ENCODE measurements at regions not wholly inside any gene's neighbourhood (a gene's known extent, or its start where the extent isn't known, plus 50 kb on each side); places are given as distances from the start of the nearest gene placed in this dataset.

DNA sequence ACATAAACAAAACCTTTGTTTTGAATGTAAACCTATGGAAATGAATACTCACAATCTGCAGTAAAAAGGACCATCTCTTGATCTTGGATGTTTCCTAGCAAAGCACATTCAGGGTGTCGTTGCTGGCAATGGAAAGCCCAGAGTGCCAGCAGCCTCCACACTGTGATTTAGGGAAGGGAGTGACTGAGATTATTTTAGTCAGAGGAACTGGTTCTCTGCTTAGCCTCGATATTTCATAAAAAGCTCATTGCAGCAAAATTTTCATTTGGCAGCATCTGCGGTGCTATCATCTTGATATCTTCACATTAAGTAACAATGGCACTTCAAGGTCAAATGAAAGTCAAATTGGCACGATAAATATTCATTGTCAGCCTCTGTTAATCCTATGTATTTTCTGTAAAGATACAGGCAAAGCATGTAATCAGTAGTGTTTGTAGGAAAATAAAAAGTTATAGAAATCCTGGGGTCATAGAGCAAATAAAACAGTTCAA is 116.0 kb downstream of the MACIR start:
- DNase-seq: no peak

DNA sequence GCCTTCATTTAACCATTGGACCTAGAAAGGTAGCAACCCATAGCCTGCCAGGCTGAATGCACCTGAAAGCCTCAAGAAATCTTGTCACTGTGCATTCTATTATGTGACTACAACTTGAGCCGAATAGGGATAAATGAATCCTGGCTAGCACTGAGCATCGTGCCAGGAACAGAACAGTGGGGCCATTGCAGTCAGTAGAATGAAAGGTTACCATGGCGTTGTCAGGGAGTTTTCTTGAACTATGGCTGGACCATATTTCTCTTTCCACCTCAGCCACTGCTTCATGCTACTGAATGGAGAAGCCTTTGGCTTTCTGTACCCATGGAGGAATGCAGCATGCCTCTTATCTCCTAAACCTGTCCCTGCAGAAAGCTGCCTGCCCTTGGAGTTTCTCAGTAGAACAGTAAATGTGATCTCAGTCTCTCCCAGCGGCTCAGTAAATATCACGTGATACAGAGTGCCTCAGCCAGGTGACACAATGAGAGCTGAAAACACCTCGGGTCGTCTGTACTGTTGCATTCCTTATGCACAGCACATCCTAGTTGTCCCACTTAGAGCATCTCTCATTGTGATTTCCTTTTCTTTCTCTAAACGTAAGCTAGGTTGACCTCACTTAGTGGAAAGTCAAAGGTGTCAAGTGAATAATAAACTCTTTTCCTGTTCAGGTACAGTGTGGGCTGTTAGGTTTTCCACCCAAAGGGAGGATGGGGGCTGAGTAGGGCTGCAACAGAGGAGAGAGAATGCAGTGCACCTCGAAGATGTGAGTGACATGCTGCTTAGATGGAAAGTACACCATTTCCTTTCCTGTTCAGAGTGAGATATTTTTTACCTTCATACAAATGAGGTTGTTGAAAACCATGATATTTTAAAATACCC is 115.3 kb downstream of the MACIR start:
- no peak for DNase-seq

DNA sequence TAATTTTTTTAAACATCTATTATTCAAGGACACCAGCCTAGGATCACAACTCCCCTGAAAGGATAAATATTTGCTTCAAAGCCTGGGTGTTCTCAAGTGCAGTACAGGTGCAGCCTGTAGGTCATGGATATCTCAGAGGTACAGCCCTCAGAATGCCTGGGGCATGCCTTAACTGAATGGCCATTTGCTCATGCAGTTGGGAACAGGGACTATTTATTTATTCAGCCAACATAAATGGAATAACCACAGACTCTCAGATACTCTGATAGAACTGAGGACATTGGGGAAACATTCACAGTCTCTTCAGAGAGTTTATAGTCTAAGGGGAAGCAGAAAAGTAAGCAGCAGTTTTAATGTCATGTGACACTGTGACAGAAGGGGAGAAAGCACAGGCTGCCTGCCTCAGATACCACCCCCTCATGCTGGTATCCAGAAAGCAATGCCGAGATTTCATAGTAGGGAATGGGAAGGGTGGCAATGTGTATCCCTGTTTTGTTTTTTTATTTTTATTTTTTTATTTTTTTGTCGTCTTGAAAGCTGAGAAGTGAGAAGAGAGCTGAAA is 112.6 kb downstream of the MACIR start:
- DNase-seq: no peak

DNA sequence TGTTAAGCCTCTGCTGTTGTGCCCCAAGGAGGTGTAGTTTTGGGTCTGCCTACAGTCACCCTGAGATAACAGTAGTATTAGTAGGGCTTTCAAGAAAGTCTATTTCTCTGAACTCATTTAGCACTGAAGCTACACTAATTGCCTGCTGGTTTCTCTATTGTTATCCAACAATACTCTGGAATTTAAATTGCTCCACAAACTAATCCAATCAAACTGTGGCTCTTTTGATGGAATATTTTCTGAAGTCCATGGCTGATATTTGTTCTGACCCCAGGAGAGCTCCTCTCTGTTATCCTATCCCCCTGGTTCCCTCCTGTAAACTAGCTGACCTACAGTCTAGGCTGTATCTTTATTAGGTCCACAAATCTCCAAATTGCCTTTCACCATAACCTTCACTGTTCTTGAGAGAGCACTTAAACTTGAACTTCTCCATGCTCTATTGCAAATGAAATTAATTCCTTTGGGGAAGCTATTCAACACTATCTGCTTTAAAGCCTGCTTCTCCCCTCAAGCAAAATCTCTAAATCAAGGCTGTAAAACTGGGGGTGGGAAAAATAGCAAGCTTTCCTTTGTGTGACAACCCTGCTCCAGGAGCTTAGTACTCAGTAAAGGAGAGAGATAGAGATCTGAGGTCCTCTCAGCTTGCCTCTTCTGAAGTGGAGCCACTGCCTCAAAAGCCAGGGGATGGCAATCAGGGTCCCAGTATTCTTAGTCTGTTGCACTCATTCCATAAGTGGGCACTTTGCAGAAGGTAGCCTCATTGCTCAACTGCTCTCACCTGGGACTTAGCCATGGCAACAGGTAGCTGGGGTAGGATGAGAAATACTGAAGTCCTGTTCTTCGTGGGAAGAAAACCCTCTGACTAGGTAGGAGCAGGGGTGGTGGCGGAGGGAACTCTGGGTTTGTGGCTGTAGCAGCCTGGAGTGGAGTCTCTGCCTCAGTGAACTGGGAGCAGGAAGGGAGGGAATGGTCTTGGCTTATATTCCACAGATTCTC is 110.9 kb downstream of the MACIR start:
- no peak for DNase-seq

DNA sequence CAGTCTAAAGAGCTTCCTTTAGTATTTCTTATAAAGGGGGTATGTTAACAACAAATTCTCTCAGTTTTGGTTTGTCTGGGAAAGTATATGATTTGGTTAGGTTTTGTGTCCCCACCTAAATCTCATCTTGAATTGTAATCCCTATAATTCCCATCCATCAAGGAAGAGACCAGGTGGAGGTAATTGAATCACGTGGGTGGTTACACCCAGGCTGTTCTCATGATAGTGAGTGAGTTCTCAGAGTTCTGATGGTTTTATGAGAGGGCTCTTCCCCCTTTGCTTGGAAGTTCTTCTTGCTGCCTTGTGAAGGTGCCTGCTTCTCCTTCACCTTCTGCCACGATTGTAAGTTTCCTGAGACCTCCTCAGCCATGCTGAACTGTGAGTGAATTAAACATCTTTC is 109.1 kb downstream of the MACIR start:
- no peak for DNase-seq

DNA sequence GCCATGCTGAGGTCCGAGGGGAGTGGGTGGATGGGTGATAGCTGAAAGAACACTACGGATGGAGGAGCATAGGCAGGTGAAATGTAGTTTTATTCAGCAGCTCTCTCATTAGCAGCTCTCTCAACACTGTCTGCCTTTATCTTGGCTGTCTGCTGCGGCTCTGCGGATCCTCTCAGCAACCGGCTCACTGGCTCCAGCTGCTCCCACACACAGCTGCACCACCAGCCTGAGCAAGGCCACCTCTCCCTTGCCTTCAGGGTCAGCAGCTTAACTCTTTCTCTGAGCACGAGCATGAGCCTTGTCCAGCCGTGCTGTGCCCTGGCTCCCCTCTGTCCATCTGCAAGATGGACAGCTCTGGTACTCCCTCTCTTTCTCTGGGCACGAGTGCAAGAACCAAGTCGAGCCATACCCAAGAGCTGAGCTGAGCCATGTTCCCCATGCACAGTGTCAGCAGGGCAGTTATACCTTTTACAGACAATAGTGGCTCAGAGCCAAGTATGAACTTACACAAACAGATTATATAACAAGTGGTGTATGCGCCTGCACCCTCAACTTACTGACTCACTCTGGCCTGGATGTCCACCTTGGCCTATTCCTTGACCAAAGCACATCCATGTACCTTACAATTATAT is 108.5 kb downstream of the MACIR start:
- DNase-seq: no peak

DNA sequence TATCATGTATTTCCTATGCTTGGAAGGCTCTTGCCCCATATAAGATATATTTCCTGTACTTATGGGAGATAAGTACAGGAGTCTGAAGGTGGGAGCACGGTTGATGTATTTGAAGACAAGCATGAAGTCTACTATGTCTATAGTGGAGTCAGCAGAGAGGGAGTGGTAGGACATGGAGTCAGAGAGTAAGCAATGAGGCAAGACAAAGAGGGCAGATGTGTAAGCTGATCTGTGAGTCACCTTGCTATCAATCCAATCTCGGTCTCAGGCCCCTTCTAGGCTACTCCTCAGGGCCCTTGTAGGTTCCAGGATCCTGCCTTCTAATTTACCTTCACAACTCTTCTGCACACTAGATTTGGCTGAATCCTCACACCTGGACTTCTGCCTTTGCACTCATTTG is 105.5 kb downstream of the MACIR start:
- DNase-seq: no peak

DNA sequence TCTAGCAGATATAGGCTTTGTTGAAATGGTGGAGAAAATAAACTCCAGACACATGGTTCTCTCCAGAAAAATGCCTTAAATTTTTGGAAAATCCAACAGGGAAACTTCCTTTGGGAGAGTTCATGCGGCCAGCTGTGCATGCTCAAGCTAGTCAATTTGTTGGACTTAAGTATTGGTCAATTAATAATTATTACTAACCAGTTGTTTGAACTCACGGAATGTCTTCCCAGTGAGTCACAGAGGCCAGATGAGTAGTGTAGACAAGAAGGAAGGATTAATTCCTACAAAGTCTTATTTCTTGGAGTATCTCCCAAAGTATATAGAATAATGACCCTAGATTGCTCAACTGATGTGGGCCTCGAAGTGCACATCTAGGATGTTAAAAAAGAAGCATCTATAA is 103.6 kb downstream of the MACIR start:
- DNase-seq: no peak

DNA sequence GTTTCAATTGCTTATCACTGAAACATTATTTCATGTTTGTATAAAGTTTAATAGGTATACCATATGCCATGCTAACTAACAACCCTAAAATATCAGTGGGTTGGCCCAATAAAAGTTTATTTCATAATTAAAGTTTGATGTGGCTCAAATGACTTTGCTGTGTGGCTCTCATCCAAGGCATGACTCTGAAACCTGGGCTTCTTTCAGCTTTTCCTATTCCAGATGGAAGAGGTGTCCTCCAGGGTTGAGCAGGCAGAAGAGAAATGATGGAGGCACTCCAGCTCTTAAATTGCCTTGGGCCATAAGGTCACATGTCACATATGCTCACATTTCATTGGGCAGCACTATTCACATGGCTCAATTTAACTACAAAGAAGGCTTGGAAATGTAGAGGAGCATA is 101.9 kb downstream of the MACIR start:
- DNase-seq: no peak

DNA sequence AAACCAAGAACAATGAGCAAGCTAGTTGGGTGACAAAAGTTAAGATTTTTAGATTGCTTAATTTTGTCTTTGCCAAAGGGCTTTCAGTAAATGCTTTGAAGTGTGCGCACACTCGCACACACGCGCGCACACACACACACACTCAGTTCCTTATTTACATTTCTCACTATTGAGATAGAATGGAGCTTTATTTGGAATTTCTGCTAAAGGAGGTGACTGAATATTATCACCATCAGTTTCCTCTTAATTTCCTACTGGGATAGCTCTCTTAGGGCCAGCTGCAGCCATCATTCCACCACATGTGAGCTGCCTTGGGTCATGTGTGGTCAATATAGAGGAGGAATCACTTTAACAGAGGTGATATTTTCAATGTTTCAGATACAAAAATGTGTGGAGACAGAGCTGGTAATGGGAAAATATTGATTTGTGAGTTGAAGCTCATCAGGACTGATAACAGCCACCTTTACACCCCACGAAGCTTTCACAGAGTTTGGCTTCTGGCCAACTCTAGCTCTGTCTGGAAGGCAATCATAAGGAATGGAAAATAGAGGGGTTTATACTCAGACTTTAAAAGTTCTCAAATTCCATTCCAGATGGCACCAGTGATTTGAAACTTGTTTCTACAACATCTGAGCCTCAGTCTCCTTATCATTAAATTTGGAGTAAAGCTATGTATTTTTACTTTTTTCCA is 99.9 kb downstream of the MACIR start:
- DNase-seq: no peak

DNA sequence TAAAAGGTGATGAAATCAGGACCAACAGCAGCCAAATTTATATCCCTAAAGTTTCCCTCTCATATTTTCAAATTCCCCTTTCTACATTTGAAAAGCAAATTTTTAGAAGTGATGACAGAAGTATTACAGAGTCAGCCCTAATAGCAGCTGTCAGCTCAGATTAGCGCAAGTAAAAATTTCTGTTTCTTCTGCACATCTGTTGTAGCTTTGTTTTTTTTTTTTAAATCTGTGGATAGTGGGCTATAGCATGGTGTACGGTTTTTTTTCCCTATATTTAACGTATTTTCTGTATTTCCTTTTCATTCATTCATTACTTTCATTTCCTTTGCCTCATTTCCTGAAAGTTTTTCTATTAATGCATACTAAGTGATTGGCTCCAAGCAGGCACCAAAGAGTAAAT is 99.1 kb downstream of the MACIR start:
- DNase-seq: no peak

DNA sequence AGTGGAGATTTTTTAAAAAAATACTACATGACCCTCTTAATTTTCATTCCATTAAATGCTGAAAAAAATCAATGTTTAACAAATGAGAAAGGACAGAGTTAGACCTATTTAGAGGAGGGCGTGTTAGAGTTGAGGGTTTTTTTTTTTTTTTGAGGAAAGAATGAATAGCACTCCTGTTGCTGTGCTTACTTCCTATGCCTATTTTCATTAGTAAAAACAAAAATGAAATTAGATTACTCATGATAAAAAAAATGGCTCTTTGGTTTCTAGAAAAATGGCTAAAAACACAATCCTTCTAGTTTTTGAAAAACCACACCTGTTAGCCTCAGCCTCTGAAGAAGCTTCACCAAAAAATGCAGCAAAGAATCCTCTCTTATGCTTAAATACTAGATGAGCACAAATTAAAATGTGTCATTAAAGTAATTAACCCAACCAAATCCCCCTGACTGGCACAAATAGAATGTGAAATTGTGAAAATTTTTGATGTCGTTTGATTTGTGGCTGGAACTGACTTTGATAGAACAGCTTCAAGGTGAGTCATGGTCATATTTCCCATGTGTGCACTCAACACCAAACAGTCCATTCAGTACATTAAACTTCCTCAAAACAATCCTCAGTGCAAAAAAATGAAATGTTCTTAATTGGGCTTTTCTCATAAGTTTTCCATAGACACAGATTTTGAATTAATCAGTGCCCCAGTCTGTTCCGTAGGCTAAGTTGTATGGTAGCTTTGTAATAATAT is 98.0 kb downstream of the MACIR start:
- no peak for DNase-seq

DNA sequence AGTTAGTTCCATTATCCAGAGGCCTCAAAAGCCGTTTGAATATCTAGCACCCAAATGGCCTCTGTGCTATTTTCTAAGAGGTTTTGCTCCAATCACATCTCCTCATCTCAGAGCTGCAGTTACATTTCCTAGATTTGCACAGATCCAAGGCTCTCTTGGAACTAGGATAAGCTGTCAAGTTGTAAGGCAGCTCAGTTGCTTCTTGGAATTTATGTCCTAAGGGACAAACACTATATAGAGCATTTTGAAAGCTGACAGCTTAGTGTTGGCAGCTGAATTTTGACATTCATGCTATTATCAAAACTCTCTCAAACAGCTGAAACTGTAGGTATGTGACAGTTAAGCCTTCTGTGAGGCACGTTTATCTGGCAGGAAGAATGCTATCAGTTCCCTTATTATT is 97.0 kb downstream of the MACIR start:
- DNase-seq: no peak

DNA sequence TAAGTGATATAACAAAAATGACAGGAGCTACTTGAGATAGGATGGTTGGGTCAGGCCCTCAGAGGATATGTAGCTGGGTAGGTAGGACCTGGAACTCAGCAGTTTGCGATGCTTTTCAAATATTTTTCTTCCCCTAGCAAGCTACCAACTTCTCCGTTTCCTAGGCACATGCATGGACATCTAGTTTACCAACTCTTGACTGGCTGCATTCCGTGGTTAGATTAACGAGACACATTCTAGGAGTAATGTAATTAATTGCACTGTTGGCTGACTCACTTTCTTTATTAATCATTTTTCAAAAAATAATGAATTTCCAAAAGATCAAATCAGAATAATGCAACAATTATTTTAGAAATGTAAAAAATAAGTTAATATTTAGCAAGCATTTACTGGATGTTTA is 95.9 kb downstream of the MACIR start:
- no peak for DNase-seq

DNA sequence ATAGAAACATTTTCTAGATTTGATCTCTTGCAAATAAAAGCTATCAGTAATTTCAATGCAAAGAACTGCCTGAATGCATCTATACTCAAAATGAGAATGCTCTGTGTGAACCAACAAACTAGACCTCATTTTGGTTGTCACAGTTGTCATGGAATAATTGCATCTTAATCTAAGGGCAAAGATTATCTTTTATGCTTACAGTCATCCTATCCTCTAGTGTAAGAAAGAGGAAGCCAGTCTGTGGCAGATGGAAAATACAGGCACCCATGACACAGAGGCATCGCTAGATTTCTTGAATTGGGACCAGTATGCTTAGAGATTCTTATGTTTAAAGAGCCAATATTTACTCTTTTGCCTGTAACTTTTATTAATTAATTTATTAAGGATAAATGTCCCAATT is 95.0 kb downstream of the MACIR start:
- DNase-seq: no peak

DNA sequence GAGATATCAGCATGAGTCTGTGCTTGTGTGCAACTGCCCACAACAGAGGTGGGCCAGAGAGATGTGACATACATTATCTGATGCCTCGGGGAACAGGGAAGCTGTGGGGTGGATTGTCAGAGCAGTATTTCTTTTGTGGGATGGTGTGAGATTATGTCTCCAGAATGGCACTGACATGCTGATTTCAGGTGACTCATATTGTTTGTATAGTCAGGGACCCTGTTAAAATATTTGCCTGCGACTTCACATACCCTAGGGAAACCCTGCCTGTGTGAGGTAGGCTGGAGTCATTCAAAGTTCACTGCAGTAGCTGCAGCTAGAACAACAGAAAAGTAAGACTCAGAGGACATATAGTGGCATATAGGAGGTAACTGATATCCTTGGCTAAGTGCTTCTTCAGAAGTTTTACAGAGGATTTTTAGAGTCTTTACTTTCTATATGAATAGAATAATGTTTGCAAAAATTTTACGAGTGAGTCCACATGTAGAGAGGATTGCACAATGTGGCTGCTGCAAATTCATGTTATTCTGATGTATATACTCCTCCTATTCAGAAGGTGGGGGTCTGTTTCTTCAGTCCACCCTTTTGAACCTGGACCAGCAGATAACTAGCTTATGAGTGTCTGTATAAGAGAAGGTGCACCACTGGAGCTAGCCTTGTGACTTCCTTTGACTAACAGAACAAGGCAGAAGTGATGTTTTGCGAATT is 89.3 kb downstream of the MACIR start:
- DNase-seq: no peak

DNA sequence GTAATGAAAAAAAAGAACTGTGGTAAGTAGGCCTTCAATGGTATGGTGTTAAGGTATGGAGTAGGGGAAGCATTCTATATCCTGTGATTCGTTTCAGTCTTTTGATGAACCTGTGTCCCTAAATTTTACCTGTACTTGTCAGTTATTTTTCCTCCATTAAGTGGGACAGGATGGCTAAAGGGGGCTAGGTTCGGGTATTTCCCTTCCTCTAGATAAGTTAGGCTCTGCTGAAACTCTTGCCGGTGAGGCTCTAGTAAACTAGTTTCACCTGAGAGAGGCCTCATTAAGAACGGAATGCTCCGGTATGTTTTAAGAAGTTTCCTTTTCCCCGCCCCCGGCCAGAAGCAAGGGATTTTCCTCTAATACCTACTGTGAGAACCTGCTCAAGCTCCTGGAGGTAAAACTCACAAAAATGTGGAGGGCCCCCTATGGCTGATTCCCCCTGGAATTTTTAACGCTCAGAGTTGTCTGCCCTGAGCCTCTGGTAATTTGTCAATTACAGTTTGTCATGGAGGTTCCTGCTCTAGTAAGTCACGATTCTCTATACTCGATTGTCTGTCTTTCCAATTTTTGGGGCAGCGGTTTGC is 87.7 kb downstream of the MACIR start:
- DNase-seq: no peak

DNA sequence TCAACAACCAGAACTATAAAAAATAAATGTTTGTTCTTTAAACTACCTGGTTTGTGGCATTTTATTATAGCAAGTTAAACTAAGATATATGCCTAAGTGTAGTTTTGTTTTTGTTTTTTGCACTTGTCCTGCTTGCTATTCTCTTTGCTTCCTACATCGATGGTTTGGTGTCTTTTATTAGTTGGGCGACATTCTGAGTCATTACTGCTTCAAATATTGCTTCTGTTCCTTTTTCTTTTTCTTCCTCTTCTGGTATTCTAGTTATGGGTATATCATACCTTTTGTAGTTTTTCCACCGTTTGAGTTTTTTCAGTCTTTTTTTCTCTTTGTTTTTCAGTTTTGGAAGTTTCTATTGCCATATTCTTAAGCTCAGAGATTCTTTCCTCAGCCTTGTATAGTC is 86.9 kb downstream of the MACIR start:
- DNase-seq: no peak

DNA sequence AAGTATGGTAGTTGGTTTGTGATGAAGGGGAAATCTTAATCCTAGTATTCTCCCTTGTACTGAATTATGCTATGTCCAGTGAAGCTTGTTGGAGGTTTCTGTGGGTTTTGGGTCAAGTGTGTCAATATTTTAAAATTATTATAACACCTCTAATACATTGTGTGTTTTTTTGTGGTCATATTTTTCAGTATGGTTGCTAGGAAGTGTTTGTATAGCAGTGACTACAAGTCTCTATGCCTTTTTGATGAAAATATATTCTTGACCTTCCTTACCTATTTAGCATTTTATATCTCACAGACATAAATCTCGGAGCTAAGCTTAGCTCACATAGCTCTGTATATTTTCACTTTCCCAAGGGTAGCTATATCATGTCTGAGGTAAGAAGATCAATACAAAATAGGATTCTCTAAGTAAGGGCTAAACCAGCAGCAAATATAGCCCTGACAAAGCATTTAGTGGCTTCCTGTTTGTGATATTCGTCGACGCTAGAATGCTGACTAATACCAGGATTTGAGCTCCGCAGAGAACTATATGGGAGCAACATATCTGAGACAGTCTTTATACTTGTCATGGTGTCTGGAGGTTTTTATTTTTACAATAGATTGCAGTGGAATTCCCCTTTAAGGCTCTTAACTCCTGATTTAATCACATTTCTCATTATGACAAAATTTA is 82.3 kb downstream of the MACIR start:
- DNase-seq: no peak

DNA sequence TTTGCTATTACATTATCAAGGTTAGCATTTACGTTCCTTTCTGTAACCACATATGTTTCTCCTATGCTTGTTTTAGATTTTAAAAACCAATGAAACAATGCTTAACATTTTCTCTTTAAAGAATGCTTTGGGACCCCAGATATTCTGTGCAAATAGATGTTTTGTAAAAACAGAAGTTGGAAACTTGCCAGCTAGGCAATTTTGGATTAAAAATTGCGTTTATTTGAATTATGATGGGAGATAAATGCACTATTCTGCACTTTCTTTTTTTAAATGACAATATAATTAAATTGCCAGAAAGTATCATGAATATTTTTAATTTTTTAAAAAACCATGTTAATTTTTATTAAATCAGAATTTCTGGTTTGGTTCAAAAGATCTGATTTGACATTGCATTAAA is 81.6 kb downstream of the MACIR start:
- DNase-seq: no peak

All from NCI-H1436 treated with DMSO at 0.1 percent for 48 hours (cell line).